GM12873 (cell line): ENCODE measurements at regions not wholly inside any gene's neighbourhood (a gene's known extent, or its start where the extent isn't known, plus 50 kb on each side); places are given as distances from the start of the nearest gene placed in this dataset.

Source experiments
- CTCF ChIP-seq: IDR thresholded peaks from 2 replicates; pipeline ENCODE4 v1.5.1; 2012; ENCODE audit warnings: low read depth, mild to moderate bottlenecking, moderate library complexity, low read length, control low read depth; ENCODE audit not compliant: insufficient read depth; ENCODE audit errors: missing control alignments

- peak; percentile 16 for TF ChIP-seq CTCF
Observed at GRCh38 chr6:130296854-130297253, 69.0 kb upstream of the TMEM200A start.

- TF ChIP-seq CTCF: peak; percentile 67
Observed at GRCh38 chr6:130293800-130294199, 71.0 kb upstream of the SAMD3 start.

DNA sequence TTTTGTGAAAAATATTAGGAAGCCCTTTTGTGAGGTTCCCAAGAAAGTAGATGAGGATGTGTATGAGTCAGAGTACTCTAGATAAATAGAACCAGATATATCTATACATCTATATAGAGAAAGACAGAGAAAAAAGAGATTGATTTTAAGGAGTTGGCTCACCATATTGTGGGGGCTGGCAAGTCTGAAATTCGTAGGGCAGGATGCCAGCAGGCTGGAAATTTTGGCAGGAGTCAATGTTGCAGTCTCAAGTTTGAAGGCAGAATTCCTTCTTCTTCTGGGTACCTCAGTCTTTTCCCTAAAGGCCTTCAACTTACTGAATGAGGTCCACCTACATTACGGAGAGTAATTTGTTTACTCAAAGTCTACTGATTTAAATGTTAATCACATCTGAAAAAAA lies 65.3 kb upstream of the SAMD3 start:
- TF ChIP-seq CTCF: no peak

DNA sequence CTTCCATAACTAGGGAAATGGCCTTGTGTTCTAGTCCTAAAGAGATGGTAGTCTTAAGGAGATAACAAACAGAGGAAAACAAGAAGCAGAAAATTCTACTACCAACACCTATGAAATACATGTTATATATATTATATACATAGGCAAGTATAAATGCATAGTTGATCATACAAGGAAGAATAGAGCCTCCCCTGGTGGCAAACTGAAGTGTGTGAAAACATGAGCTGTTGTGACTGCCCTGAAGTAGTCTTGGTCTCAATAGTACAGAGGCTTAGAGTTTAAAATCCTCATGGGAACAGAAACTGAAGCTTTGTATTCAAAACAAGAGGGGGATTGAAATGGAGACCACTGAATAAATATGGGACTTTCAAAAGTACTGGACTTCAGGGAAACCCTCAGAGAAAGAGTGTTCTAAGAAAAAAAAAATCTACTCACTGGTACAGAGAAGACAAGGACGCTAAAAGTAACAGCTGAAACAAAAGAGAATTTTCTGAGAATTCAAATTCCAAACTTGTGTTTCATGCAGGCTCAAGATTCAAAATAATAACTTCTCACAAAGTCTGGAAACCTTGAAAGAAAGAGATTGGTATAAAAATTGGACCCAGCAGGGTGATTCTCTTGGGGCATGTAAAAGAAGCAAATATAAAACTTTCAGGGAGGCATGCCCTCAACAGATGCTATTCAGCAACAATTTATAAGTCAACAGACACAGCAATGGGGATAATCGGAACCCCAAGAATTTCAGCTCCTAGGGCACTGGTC lies 59.7 kb upstream of the SAMD3 start:
- TF ChIP-seq CTCF: peak; percentile 64

DNA sequence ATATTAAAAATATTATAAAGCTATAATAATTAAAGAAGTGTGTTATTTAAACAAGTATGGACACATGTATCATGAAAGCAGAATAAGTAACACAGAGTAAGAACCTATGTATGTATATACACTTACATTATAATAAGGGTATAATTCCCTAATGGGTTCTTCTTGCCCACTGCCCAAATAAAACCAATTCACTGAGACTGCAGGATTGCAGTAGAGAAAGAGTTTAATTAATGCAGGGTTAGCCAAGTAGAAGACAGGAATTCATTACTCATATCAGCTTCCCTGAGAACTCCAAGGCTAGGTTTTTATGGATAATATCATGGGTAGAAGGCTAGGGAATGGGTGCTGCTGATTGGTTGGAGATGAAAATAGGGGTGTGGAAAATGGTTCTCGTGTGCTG lies 53.8 kb upstream of the SAMD3 start:
- TF ChIP-seq CTCF: no peak

DNA sequence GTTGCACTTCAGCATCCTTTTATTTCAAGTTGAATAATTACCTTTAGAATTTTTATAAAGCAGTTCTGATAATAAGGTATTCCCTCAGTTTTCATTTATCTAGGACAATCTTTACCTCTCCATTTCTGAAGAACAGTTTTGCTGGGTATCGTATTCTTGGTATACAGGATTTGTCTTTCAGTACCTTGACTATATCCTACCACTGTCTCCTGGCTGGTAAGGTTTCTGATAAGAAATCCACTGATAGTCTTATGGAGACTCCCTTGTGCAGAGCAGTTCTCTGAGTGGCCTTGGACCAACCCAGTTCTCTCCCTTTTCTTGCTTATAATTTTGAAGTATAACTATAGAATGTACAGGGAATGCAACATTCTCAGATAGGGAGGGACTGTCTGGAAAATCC lies 51.3 kb upstream of the SAMD3 start:
- TF ChIP-seq CTCF: no peak
